Fibroblast of lung (primary cell): ENCODE measurements at regions not wholly inside any gene's neighbourhood (a gene's known extent, or its start where the extent isn't known, plus 50 kb on each side); places are given as distances from the start of the nearest gene placed in this dataset.

Source experiments
- EZH2 ChIP-seq: IDR thresholded peaks from 2 replicates; pipeline ENCODE4 v1.5.1; 2012; ENCODE audit warnings: low read length, control low read depth, mild to moderate bottlenecking; ENCODE audit errors: missing control alignments
- TF ChIP-seq, protein P1 (sequence below), 2 donors: IDR thresholded peaks in 1 of 2; conservative IDR thresholded peaks in 1 of 2; 1 replicate in 1 of 2; 2 replicates in 1 of 2; pipeline ENCODE4 v1.5.1; 2011 to 2012; ENCODE audit warnings: low read length in 2 of 2, control low read depth in 1 of 2, inconsistent platforms in 1 of 2, low read depth in 1 of 2, mild to moderate bottlenecking in 1 of 2

DNA sequence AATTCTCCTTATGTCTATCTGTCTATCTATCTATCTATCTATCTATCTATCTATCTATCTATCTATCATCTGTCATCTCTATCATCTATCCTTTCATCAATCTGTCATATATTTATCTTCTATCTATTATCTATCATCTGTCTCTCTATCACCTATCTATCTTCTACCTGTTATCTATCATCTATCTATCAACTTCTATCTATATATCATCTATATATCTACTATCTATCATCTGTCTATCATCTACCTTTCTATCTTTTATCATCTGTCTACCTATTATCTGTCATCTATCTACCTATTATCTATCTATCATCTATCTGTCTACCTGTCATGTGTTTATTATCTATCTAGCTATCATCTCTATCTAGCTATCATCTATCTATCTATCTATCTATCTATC is 124.7 kb upstream of the C1orf174 start:
- TF ChIP-seq, protein P1, sequence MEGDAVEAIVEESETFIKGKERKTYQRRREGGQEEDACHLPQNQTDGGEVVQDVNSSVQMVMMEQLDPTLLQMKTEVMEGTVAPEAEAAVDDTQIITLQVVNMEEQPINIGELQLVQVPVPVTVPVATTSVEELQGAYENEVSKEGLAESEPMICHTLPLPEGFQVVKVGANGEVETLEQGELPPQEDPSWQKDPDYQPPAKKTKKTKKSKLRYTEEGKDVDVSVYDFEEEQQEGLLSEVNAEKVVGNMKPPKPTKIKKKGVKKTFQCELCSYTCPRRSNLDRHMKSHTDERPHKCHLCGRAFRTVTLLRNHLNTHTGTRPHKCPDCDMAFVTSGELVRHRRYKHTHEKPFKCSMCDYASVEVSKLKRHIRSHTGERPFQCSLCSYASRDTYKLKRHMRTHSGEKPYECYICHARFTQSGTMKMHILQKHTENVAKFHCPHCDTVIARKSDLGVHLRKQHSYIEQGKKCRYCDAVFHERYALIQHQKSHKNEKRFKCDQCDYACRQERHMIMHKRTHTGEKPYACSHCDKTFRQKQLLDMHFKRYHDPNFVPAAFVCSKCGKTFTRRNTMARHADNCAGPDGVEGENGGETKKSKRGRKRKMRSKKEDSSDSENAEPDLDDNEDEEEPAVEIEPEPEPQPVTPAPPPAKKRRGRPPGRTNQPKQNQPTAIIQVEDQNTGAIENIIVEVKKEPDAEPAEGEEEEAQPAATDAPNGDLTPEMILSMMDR (conservative IDR thresholded peaks at IDR 0.05 in 1 of 2, IDR thresholded peaks at IDR 0.05 in 1 of 2; ENCODE audit: low read depth in 1 of 2, low read length in 2 of 2), result no peak
- TF ChIP-seq EZH2, result no peak
